Mesendoderm (in vitro differentiated cells): ENCODE measurements at regions not wholly inside any gene's neighbourhood (a gene's known extent, or its start where the extent isn't known, plus 50 kb on each side); places are given as distances from the start of the nearest gene placed in this dataset.

ENCODE experiments used
- DNase-seq: peaks from one replicate; pipeline ENCODE4 v3.0.0; 2013
- H2AK5ac ChIP-seq: 2 replicates; pipeline ENCODE4 v1.6.1; 2013; ENCODE audit warnings: low read length, inconsistent platforms
- H2BK120ac ChIP-seq: 2 replicates; pipeline ENCODE4 v1.6.1; 2013; ENCODE audit warnings: low read depth, mild to moderate bottlenecking, low read length, moderate library complexity, mixed read lengths
- H2BK15ac ChIP-seq: replicated peaks from 2 replicates; pipeline ENCODE4 v1.6.1; 2013; ENCODE audit warnings: low read depth, mild to moderate bottlenecking, moderate library complexity
- H2BK5ac ChIP-seq: 2 replicates; pipeline ENCODE4 v1.6.1; 2013; ENCODE audit warnings: low read length, inconsistent platforms
- H3K18ac ChIP-seq: 2 replicates; pipeline ENCODE4 v1.6.1; 2013; ENCODE audit warnings: mild to moderate bottlenecking, low read length, mixed read lengths
- H3K23ac ChIP-seq: one replicate; pipeline ENCODE4 v1.6.1; 2013; ENCODE audit warnings: low read length
- H3K27ac ChIP-seq: 2 replicates; pipeline ENCODE4 v1.5.1; 2013; ENCODE audit warnings: low read depth, mild to moderate bottlenecking, inconsistent platforms, low read length, moderate library complexity
- H3K27me3 ChIP-seq: 2 replicates; pipeline ENCODE4 v1.6.1; 2013; ENCODE audit warnings: low read length, control low read depth, mild to moderate bottlenecking, inconsistent platforms; ENCODE audit not compliant: insufficient read depth, poor library complexity
- H3K36me3 ChIP-seq: 2 replicates; pipeline ENCODE4 v1.6.1; 2013; ENCODE audit warnings: low read length, inconsistent platforms; ENCODE audit not compliant: control insufficient read depth, insufficient read depth
- H3K4ac ChIP-seq: one replicate; pipeline ENCODE4 v1.6.1; 2013; ENCODE audit warnings: low read depth, mild to moderate bottlenecking, low read length, moderate library complexity
- H3K4me1 ChIP-seq: 2 replicates; pipeline ENCODE4 v1.6.1; 2013; ENCODE audit warnings: low read depth, low read length, inconsistent platforms; ENCODE audit not compliant: control insufficient read depth
- H3K4me2 ChIP-seq: 2 replicates; pipeline ENCODE4 v1.6.1; 2013; ENCODE audit warnings: low read length
- H3K4me3 ChIP-seq: 2 replicates; pipeline ENCODE4 v1.5.1; 2013; ENCODE audit warnings: mild to moderate bottlenecking, low read length
- H3K56ac ChIP-seq: one replicate; pipeline ENCODE4 v1.6.1; 2013; ENCODE audit warnings: low read length
- H3K79me1 ChIP-seq: 2 replicates; pipeline ENCODE4 v1.6.1; 2013; ENCODE audit warnings: low read length, inconsistent platforms
- H3K79me2 ChIP-seq: 2 replicates; pipeline ENCODE4 v1.6.1; 2013; ENCODE audit warnings: mild to moderate bottlenecking, low read length; ENCODE audit not compliant: control insufficient read depth, insufficient read depth
- H3K9ac ChIP-seq: 2 replicates; pipeline ENCODE4 v1.6.1; 2013; ENCODE audit warnings: low read length, inconsistent platforms
- H4K5ac ChIP-seq: one replicate; pipeline ENCODE4 v1.6.1; 2013; ENCODE audit warnings: low read length
- H4K8ac ChIP-seq: one replicate; pipeline ENCODE4 v1.6.1; 2013; ENCODE audit warnings: low read depth, mild to moderate bottlenecking, control low read depth, low read length, moderate library complexity
- WGBS: extraction: QIAGEN DNeasy Blood & Tissue Kit; methylation state at CpG from one replicate; pipeline ENCODE4 v1.1.7; 2013; ENCODE audit warnings: low lambda C conversion rate, missing lambda C conversion rate; ENCODE audit not compliant: insufficient coverage; ENCODE audit errors: extremely low coverage; 5-methylcytosine and 5-hydroxymethylcytosine counted together

DNA sequence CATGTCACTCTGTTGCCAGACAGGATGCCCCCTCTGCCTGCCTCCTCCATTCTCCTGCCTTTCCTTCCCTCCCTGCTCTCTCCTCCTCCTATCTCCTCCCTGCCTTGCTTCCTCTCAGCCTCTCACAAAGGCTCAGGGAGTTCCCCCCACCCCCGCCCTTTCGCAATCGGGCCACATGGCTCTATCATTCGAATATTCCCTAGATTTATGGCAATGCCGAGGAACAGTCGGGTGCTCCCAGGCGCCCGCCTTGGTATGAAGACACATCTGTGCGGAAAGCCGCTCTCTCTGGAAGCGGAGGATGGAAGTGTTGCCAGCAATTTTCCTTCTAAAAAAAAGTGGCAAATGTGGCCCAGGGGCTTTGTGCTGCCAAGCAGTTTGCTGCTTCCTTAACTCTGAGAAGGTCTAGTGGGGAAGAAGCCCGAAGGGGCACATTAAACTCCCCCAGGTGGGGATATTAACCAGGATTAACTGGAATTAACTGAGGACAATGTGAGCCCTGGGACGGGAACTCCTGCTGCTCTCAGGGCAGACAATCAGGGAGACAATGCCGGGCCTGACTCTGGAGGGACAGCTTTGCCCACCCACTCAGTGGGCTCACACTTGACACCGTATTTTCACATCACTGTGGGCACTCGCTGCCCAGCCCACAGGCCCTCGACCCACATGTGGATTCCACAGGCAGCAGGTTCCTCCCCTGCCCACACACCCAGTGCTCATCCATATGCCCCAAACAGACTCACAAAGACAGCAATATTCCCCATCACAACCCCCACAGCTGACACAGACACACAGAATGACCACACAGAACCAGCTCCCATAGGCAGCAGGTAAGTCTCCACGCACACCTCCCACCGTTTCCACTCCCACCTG lies 88.4 kb upstream of the SMNDC1 start:
- Histone ChIP-seq H2BK5ac (peak overlapping the region; percentile 57), H3K27ac (no peak overlapping the region), H3K9ac (no peak overlapping the region), H3K56ac (peak overlapping the region; percentile 74), H2AK5ac (peak overlapping the region; percentile 54), H3K79me2 (no peaks in the 10 kb centered on the region), H2BK15ac (no peak overlapping the region), H3K18ac (peak overlapping the region; percentile 19), H4K8ac (no peak overlapping the region), H3K79me1 (no peaks in the 10 kb centered on the region), H3K36me3 (no peaks in the 10 kb centered on the region), H3K4me3 (no peak overlapping the region), H2BK120ac (no peak overlapping the region), H4K5ac (no peak overlapping the region), H3K27me3 (no peaks in the 10 kb centered on the region), H3K4me2 (no peak overlapping the region), H3K4me1 (peaks cover 28% of the 10 kb centered on the region), H3K4ac (no peak overlapping the region), H3K23ac (peak overlapping the region; percentile 9)
- peak; percentile 57 for DNase-seq
- no CpG with 5 or more reads among the region's 19 CpGs for WGBS

DNA sequence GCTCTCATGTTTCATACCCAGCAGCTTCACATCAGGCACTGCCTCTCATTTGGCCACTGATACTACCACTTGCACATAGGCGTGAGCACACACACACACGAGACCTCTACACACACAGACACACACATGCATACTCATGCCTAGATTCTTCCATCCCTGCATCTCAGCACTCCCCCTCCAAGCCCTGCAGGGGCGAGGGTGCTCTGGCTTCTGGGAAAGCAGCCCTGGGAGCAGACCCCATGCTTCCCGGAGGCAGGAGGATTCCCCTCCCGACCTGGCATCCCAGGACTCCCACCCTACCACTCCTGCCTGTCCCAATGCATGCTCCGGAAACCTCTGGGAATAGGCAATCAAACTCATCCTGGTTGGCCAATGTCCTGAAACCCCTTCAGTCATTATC lies 89.1 kb upstream of the SMNDC1 start:
- H3K56ac ChIP-seq = no peak overlapping the region
- no peak overlapping the region for H4K5ac ChIP-seq
- H2AK5ac ChIP-seq = peak overlapping the region; percentile 61
- H3K18ac ChIP-seq = no peak overlapping the region
- H3K9ac ChIP-seq = no peak overlapping the region
- no peak overlapping the region for H3K4ac ChIP-seq
- no peak overlapping the region for H4K8ac ChIP-seq
- WGBS = no CpG with 5 or more reads among the region's 6 CpGs
- H3K79me2 ChIP-seq = no peaks in the 10 kb centered on the region
- H3K27me3 ChIP-seq = no peaks in the 10 kb centered on the region
- no peak overlapping the region for H2BK15ac ChIP-seq
- H3K4me1 ChIP-seq = peaks cover 32% of the 10 kb centered on the region
- H2BK5ac ChIP-seq = no peak overlapping the region
- no peaks in the 10 kb centered on the region for H3K36me3 ChIP-seq
- no peak overlapping the region for H3K23ac ChIP-seq
- no peak overlapping the region for H3K4me3 ChIP-seq
- H3K79me1 ChIP-seq = no peaks in the 10 kb centered on the region
- DNase-seq = no peak
- H3K27ac ChIP-seq = no peak overlapping the region
- no peak overlapping the region for H2BK120ac ChIP-seq
- H3K4me2 ChIP-seq = no peak overlapping the region

DNA sequence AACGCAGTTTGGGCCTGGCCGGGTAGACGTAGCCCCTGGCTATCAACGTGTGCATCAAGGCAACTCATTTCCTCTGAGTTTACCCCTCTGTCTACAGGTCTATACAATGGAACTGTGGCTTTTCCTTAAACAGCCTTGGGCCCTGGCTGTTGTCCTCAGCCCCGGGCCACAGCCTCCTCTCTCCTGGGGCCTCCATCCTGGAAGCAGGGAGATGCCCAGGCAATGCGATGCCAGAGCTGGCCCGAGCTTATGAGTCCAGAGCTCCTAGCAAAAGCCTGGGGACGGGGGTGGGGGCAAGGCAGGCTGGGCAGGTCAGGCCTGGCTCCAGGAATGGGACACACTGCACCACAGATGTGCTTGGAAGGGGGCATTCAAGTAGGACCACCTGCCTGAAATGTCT lies 89.6 kb upstream of the SMNDC1 start:
- Histone ChIP-seq H3K36me3 (no peaks in the 10 kb centered on the region), H3K23ac (no peak overlapping the region), H3K4me3 (no peak overlapping the region), H3K27ac (no peak overlapping the region), H3K79me2 (no peaks in the 10 kb centered on the region), H4K5ac (no peak overlapping the region), H3K4me2 (no peak overlapping the region), H3K56ac (no peak overlapping the region), H2BK5ac (no peak overlapping the region), H3K9ac (no peak overlapping the region), H3K18ac (no peak overlapping the region), H3K4me1 (peaks cover 32% of the 10 kb centered on the region), H3K79me1 (no peaks in the 10 kb centered on the region), H3K27me3 (no peaks in the 10 kb centered on the region), H2AK5ac (no peak overlapping the region), H2BK120ac (no peak overlapping the region), H4K8ac (no peak overlapping the region), H3K4ac (no peak overlapping the region), H2BK15ac (no peak overlapping the region)
- DNase-seq = no peak
- WGBS = no CpG with 5 or more reads among the region's 8 CpGs

GRCh38 chr10:110394898-110395297 lies 90.2 kb upstream of the SMNDC1 start:
- no peaks in the 10 kb centered on the region for H3K79me2 ChIP-seq
- no CpG with 5 or more reads among the region's 6 CpGs for WGBS
- no peak overlapping the region for H4K8ac ChIP-seq
- H3K36me3 ChIP-seq = no peaks in the 10 kb centered on the region
- H3K23ac ChIP-seq = no peak overlapping the region
- H3K9ac ChIP-seq = no peak overlapping the region
- no peak overlapping the region for H3K4me3 ChIP-seq
- no peak for DNase-seq
- H2AK5ac ChIP-seq = no peak overlapping the region
- peaks cover 32% of the 10 kb centered on the region for H3K4me1 ChIP-seq
- H3K18ac ChIP-seq = no peak overlapping the region
- H3K27ac ChIP-seq = no peak overlapping the region
- no peaks in the 10 kb centered on the region for H3K79me1 ChIP-seq
- no peak overlapping the region for H3K4ac ChIP-seq
- no peaks in the 10 kb centered on the region for H3K27me3 ChIP-seq
- no peak overlapping the region for H2BK120ac ChIP-seq
- no peak overlapping the region for H3K4me2 ChIP-seq
- no peak overlapping the region for H2BK5ac ChIP-seq
- peak overlapping the region; percentile 12 for H2BK15ac ChIP-seq
- H3K56ac ChIP-seq = peak overlapping the region; percentile 27
- no peak overlapping the region for H4K5ac ChIP-seq

- Histone ChIP-seq H3K36me3 (no peaks in the 10 kb centered on the region), H2AK5ac (peak overlapping the region; percentile 37), H3K79me2 (no peaks in the 10 kb centered on the region), H3K9ac (no peak overlapping the region), H2BK15ac (peak overlapping the region; percentile 61), H3K4me2 (no peak overlapping the region), H3K27ac (no peak overlapping the region), H3K79me1 (no peaks in the 10 kb centered on the region), H2BK5ac (peak overlapping the region; percentile 30), H3K18ac (peak overlapping the region; percentile 13), H3K4me3 (no peak overlapping the region), H3K4ac (peak overlapping the region; percentile 1), H3K56ac (peak overlapping the region; percentile 2), H3K27me3 (no peaks in the 10 kb centered on the region), H4K8ac (no peak overlapping the region), H2BK120ac (peak overlapping the region; percentile 19), H3K4me1 (peaks cover 32% of the 10 kb centered on the region), H3K23ac (no peak overlapping the region), H4K5ac (no peak overlapping the region)
- no CpG with 5 or more reads among the region's 11 CpGs for WGBS
- peak; percentile 59 for DNase-seq
Measured at GRCh38 chr10:110395350-110396283, 90.9 kb upstream of the SMNDC1 start.
